ENCODE measurements at regions not wholly inside any gene's neighbourhood (a gene's known extent, or its start where the extent isn't known, plus 50 kb on each side); places are given as distances from the start of the nearest gene placed in this dataset.

GRCh38 chr9:11542781-11543180, 930.0 kb upstream of the PTPRD start:
- no peak for TF ChIP-seq CTCF (conservative IDR thresholded peaks at IDR 0.05; ENCODE audit: low read depth, low read length)
- TF ChIP-seq EZH2 (IDR thresholded peaks at IDR 0.05; ENCODE audit: borderline replicate concordance, low read depth, low read length, poor library complexity, severe bottlenecking) = no peak
